ENCODE measurements at regions not wholly inside any gene's neighbourhood (a gene's known extent, or its start where the extent isn't known, plus 50 kb on each side); places are given as distances from the start of the nearest gene placed in this dataset.

- TF ChIP-seq EZH2 (IDR thresholded peaks at IDR 0.05; ENCODE audit: borderline replicate concordance, low read depth, low read length, severe bottlenecking) = no peak
- TF ChIP-seq, protein P1, sequence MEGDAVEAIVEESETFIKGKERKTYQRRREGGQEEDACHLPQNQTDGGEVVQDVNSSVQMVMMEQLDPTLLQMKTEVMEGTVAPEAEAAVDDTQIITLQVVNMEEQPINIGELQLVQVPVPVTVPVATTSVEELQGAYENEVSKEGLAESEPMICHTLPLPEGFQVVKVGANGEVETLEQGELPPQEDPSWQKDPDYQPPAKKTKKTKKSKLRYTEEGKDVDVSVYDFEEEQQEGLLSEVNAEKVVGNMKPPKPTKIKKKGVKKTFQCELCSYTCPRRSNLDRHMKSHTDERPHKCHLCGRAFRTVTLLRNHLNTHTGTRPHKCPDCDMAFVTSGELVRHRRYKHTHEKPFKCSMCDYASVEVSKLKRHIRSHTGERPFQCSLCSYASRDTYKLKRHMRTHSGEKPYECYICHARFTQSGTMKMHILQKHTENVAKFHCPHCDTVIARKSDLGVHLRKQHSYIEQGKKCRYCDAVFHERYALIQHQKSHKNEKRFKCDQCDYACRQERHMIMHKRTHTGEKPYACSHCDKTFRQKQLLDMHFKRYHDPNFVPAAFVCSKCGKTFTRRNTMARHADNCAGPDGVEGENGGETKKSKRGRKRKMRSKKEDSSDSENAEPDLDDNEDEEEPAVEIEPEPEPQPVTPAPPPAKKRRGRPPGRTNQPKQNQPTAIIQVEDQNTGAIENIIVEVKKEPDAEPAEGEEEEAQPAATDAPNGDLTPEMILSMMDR (IDR thresholded peaks at IDR 0.05; ENCODE audit: borderline replicate concordance, extremely low read depth, low read length, poor library complexity, severe bottlenecking) = no peak
These were observed 225.2 kb downstream of the C7orf25 start for GRCh38 chr7:42686594-42687156.

Data from DND-41 (cell line).